Activated CD4-positive, alpha-beta T cell treated with anti-CD3 and anti-CD28 coated beads for 24 hours (primary cell): ENCODE measurements at regions not wholly inside any gene's neighbourhood (a gene's known extent, or its start where the extent isn't known, plus 50 kb on each side); places are given as distances from the start of the nearest gene placed in this dataset.

Experiments
- DNase-seq, 2 donors: peaks; one replicate each; pipeline ENCODE4 v3.0.0-alpha.2; 2020; ENCODE audit warnings: low read depth in 2 of 2

- no peak for DNase-seq
These were observed 55.1 kb upstream of the LAMA2 start for GRCh38 chr6:128827675-128828464.

GRCh38 chr6:128826606-128827005 lies 56.3 kb upstream of the LAMA2 start:
- no peak for DNase-seq

GRCh38 chr6:128822271-128822670 lies 60.7 kb upstream of the LAMA2 start:
- DNase-seq = no peak

- DNase-seq = no peak
These were observed 61.8 kb upstream of the LAMA2 start for GRCh38 chr6:128821116-128821515.

- no peak for DNase-seq
These were observed 74.1 kb upstream of the LAMA2 start for GRCh38 chr6:128808856-128809255.

- DNase-seq = no peak
These were observed 75.4 kb upstream of the LAMA2 start for GRCh38 chr6:128807577-128807976.

GRCh38 chr6:128806261-128806660 lies 76.7 kb upstream of the LAMA2 start:
- no peak for DNase-seq

- no peak for DNase-seq
These were observed 79.0 kb upstream of the LAMA2 start for GRCh38 chr6:128803911-128804310.

GRCh38 chr6:128801621-128802020 lies 81.3 kb upstream of the LAMA2 start:
- no peak for DNase-seq

GRCh38 chr6:128784266-128784665 lies 98.7 kb upstream of the LAMA2 start:
- DNase-seq = no peak

- no peak for DNase-seq
These were observed 114.8 kb upstream of the LAMA2 start for GRCh38 chr6:128768187-128768586.

- DNase-seq = no peak
These were observed 115.2 kb upstream of the LAMA2 start for GRCh38 chr6:128767705-128768104.

GRCh38 chr6:128767150-128767549 lies 115.8 kb upstream of the LAMA2 start:
- DNase-seq = no peak

GRCh38 chr6:128763599-128764300 lies 119.2 kb upstream of the LAMA2 start:
- no peak for DNase-seq

- no peak for DNase-seq
These were observed 123.0 kb upstream of the LAMA2 start for GRCh38 chr6:128759901-128760300.

GRCh38 chr6:128759447-128759846 lies 123.5 kb upstream of the LAMA2 start:
- DNase-seq = no peak

- DNase-seq = no peak
These were observed 125.0 kb upstream of the LAMA2 start for GRCh38 chr6:128757961-128758360.

- DNase-seq = no peak
These were observed 128.2 kb upstream of the LAMA2 start for GRCh38 chr6:128754658-128755256.

GRCh38 chr6:128743974-128744765 lies 138.8 kb upstream of the LAMA2 start:
- no peak for DNase-seq

- DNase-seq = no peak
These were observed 140.0 kb upstream of the LAMA2 start for GRCh38 chr6:128742900-128743299.

- DNase-seq = no peak
These were observed 142.0 kb upstream of the LAMA2 start for GRCh38 chr6:128740951-128741350.

GRCh38 chr6:128739112-128739511 lies 143.8 kb upstream of the LAMA2 start:
- DNase-seq = no peak
